ENCODE measurements at regions not wholly inside any gene's neighbourhood (a gene's known extent, or its start where the extent isn't known, plus 50 kb on each side); places are given as distances from the start of the nearest gene placed in this dataset.

GRCh38 chr12:127742231-127742630, 524.7 kb upstream of the TMEM132C start:
- Histone ChIP-seq H3K4me2 (ENCODE audit: low read depth, low read length, poor library complexity, severe bottlenecking) (no peak overlapping the region), H3F3A (ENCODE audit: insufficient read depth) (no peaks in the 10 kb centered on the region), H2AFZ (ENCODE audit: low read depth, low read length, severe bottlenecking) (no peak overlapping the region), H3K36me3 (ENCODE audit: low read length) (no peaks in the 10 kb centered on the region), H3K79me2 (ENCODE audit: insufficient read depth, low read length) (no peaks in the 10 kb centered on the region), H3K9me2 (replicated peaks; ENCODE audit: insufficient read depth, low read length) (no peaks in the 10 kb centered on the region), H3K27ac (ENCODE audit: low read depth, low read length) (no peak overlapping the region), H3K9ac (ENCODE audit: low read length) (no peak overlapping the region), H3K9me3 (ENCODE audit: insufficient read depth, low read length) (no peaks in the 10 kb centered on the region), H4K20me1 (ENCODE audit: low read depth, low read length) (no peaks in the 10 kb centered on the region), H3K4me3 (ENCODE audit: insufficient read depth, low read length, poor library complexity, severe bottlenecking) (no peak overlapping the region), H3K27me3 (ENCODE audit: low read length) (no peaks in the 10 kb centered on the region)
- TF ChIP-seq CTCF (IDR thresholded peaks at IDR 0.05; ENCODE audit: insufficient read depth, low read length, poor library complexity, severe bottlenecking) = no peak
- TF ChIP-seq EZH2phosphoT487 (conservative IDR thresholded peaks at IDR 0.05; ENCODE audit: low read length) = no peak

- no peak for TF ChIP-seq CTCF (IDR thresholded peaks at IDR 0.05; ENCODE audit: insufficient read depth, low read length, poor library complexity, severe bottlenecking)
- TF ChIP-seq EZH2phosphoT487 (conservative IDR thresholded peaks at IDR 0.05; ENCODE audit: low read length) = no peak
Observed at GRCh38 chr12:127745469-127746212, 521.3 kb upstream of the TMEM132C start.

GRCh38 chr12:127749416-127749815, 517.6 kb upstream of the TMEM132C start:
- H3K36me3 ChIP-seq (ENCODE audit: low read length) = no peaks in the 10 kb centered on the region
- H4K20me1 ChIP-seq (ENCODE audit: low read depth, low read length) = no peaks in the 10 kb centered on the region
- no peaks in the 10 kb centered on the region for H3F3A ChIP-seq (ENCODE audit: insufficient read depth)
- H3K9ac ChIP-seq (ENCODE audit: low read length) = no peak overlapping the region
- no peaks in the 10 kb centered on the region for H3K9me2 ChIP-seq (replicated peaks; ENCODE audit: insufficient read depth, low read length)
- H3K4me2 ChIP-seq (ENCODE audit: low read depth, low read length, poor library complexity, severe bottlenecking) = no peak overlapping the region
- H3K27ac ChIP-seq (ENCODE audit: low read depth, low read length) = no peak overlapping the region
- no peaks in the 10 kb centered on the region for H3K27me3 ChIP-seq (ENCODE audit: low read length)
- H3K9me3 ChIP-seq (ENCODE audit: insufficient read depth, low read length) = no peaks in the 10 kb centered on the region
- no peaks in the 10 kb centered on the region for H3K79me2 ChIP-seq (ENCODE audit: insufficient read depth, low read length)
- no peak overlapping the region for H3K4me3 ChIP-seq (ENCODE audit: insufficient read depth, low read length, poor library complexity, severe bottlenecking)
- no peak overlapping the region for H2AFZ ChIP-seq (ENCODE audit: low read depth, low read length, severe bottlenecking)
- TF ChIP-seq CTCF (IDR thresholded peaks at IDR 0.05; ENCODE audit: insufficient read depth, low read length, poor library complexity, severe bottlenecking) (no peak), EZH2phosphoT487 (conservative IDR thresholded peaks at IDR 0.05; ENCODE audit: low read length) (no peak)

More at GRCh38 chr12:127745469-127746212, 521.3 kb upstream of the TMEM132C start:
- H3K4me2 ChIP-seq (ENCODE audit: low read depth, low read length, poor library complexity, severe bottlenecking) = no peak overlapping the region
- no peak overlapping the region for H2AFZ ChIP-seq (ENCODE audit: low read depth, low read length, severe bottlenecking)
- H3K9me2 ChIP-seq (replicated peaks; ENCODE audit: insufficient read depth, low read length) = no peaks in the 10 kb centered on the region
- no peaks in the 10 kb centered on the region for H3F3A ChIP-seq (ENCODE audit: insufficient read depth)
- H3K27ac ChIP-seq (ENCODE audit: low read depth, low read length) = no peak overlapping the region
- H3K9ac ChIP-seq (ENCODE audit: low read length) = no peak overlapping the region
- H3K79me2 ChIP-seq (ENCODE audit: insufficient read depth, low read length) = no peaks in the 10 kb centered on the region
- H3K9me3 ChIP-seq (ENCODE audit: insufficient read depth, low read length) = no peaks in the 10 kb centered on the region
- no peaks in the 10 kb centered on the region for H3K36me3 ChIP-seq (ENCODE audit: low read length)
- no peaks in the 10 kb centered on the region for H3K27me3 ChIP-seq (ENCODE audit: low read length)
- H4K20me1 ChIP-seq (ENCODE audit: low read depth, low read length) = no peaks in the 10 kb centered on the region
- H3K4me3 ChIP-seq (ENCODE audit: insufficient read depth, low read length, poor library complexity, severe bottlenecking) = no peak overlapping the region
